DMS 273 treated with DMSO at 0.1 percent for 48 hours (cell line): ENCODE measurements at regions not wholly inside any gene's neighbourhood (a gene's known extent, or its start where the extent isn't known, plus 50 kb on each side); places are given as distances from the start of the nearest gene placed in this dataset.
"Not testable (repeated sequence)": the region's sequence is repeated elsewhere in the genome, so short reads cannot be mapped to it uniquely, and the experiment has no call there.

Experiments used
- DNase-seq: peaks from one replicate; lab custom pipeline; 2025; lab: John Stamatoyannopoulos, UW

DNA sequence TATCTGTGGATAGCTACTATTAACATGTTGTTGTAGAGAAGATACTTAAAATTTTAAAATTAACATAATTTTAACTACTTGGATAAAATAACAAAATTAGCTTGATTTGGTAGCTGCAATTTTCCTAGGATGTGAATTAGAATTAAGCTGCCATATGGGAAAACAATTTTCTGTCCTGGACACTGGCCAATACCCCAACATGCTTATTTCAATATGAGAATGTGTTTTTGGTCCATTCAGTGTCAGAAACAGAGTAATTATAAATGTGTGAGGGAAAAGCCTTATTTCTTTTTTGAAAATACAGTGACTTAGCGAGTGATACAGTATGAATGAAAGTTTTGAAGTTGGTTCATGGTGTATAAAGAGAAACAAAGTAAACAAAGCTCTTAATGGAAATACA lies 948.3 kb upstream of the GYPC start:
- DNase-seq: no peak

DNA sequence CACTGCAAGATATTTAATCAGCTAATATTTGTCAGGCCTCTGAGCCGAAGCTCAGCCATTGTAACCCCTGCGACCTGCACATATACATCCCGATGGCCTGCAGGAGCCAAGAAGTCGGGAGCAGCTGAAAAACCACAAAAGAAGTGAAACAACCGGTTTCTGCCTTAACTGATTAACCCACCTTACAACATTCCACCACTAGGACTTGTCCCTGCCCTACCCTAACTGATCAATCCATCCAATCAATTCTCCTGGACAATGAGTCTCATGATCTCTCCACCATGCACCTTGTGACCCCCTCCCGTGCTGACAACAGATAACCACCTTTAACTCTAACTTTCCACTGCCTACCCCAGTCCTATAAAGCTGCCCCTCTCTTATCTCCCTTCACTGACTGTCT lies 945.4 kb upstream of the GYPC start:
- DNase-seq: no peak

DNA sequence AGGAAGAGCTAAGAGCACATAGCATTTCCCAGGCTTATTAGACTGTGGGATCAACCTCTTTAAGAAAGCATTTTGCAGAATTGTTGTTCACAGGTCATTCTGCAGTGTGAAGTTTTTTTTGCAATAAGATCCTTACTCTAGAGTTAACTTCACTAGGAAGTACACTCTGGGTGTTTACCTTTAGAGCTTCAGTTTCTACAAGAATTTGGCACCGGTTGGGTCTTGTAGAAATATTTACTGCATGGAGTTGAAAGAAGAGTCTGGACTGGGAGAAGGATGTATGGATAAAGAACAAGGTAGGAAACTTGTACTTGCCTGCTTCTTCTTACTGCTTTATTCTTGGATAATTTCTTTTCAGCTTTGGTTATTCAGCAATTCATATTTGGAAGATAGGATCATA lies 944.9 kb upstream of the GYPC start:
- no peak for DNase-seq

DNA sequence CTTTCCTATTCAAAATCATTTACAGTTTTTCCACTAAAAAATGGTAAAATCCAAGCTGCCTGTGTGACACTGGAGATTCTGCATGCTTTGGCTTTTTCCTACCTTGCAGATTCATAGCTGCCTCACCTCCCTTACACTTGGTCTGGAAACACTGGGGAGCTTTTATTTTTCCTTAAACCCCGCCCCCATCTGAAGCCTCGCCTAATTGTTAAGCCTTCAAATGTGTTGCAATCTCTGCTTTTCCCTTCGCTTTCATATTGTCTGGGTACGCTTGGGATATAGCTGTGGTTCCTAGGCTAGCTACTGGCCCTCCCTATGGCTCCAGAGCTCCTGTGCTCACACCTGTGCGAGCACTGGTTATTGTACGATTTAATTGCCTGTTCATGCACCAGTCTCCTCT lies 942.4 kb upstream of the GYPC start:
- no peak for DNase-seq

DNA sequence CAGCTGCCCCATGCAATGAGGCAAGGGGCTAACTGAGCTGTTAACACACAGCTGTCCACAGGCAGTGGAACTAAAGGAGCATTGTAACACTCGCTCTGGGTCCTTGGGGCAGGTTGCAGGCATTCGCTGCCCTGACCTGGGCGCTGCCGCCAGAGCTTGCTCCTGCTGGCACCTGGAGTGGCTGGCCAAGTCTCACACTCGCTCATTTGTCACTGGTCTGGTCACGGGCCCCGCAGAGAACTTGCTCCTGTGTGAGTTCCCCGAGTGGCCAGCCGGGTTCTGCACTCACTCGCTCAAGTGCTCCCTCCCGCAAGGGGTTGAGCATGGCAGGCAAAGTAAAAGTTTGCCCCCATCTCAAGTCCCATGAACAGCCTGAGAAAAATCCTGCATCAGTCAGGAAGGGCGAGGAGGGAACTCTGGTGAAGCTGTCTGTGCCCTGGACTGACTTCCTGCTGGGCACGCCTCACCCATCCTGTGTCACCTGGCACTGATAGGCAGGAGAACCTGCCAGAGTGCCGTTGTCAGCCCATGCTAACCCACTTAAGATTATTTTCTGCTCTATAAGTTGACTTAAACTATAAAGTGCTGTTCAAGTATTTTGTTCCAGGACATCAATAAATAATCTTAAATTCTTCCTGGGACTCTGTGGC lies 934.8 kb upstream of the GYPC start:
- DNase-seq: no peak

DNA sequence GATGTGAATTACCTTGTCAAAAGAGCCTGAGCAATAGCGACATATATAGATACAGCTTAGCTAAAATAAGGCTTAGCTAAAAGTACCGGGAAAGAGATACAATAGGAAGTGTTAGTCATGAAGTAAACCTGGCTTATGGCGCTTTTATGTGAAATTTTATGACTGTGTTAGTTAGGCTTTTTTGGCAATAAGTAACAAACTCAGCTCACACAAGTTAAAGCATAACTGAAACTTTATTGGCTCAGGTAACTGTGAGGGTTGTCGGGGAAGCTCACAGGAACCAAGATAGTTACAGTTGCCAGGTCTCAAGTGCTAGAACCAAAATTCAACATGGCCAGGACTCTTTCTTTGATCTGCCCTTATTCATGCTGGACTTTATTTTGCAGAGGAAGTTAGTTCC lies 925.0 kb upstream of the GYPC start:
- DNase-seq: no peak

DNA sequence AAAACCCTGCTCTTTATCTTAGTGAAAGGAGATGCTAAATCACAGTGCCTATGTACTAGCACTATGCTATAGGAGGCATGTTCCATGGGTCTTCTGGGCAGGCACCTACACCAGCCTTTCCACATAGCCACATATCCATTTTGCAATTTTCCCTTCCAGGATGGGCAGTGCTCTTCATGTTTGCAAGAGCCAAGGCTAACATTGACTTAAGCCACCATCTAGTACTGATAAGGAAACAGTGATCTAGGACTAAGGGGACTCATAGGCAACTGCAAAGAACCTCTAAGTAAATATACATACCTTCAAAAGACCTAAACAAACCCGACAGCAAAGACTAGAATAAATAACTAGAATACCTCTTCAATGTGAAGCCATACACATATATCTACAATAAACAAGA lies 919.7 kb upstream of the GYPC start:
- no peak for DNase-seq

DNA sequence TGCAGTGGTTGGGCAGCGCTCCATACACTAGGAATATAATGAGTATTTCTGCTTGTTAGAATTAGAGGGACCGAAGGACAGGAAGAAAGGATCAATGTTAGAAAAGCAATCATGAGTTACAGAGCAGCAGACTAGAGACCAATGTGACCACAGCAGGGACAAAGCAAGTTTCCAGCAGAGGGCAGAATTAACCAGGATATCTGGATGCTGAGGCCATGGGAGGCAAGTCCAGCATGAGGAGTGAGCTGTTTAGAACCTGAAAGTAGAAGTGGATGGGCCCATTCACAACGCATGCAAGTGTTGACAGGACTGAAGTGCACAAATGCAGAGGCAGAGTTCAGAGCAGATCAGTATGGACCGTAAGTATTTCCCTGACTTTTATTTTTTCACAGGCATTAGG lies 910.4 kb upstream of the GYPC start:
- DNase-seq: no peak

DNA sequence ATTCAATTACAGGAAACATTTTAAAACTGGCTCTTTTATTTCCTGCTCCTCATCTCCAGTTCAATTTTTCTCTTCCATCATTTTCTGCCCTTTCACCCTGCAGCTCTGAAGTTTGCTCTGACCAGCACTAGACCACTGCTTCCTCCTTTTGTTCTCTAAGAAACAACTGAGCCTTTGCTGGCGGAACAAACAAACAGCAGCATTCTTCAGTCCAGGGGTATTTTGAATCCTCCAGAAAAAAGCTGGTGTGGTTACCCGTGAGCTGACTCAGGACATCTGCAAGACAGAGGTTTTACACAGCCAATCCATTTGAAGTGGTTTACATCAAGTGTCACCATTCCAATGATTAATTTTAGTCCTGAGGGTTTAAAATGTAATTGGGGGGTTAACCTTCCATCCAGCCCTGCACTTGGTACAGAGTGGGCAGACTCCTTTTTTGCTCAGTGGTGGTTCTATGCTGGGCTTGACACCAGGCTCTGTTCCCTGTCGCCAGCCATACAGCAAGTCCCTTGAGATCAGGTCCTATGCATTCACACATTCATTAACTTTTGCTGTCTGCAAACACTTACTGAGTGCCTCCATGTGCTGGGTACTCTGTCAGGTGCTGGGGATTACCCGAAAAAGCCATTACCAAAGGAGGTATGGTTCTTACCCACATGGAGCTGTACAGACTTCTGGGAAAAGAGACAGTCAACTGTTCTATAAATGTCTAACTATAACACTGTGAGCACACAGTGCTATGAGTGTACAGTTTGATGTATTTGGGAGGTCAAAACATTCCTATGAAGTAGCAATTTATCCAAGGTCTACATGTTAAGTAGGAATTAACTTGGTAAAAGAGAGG lies 909.4 kb upstream of the GYPC start:
- no peak for DNase-seq

DNA sequence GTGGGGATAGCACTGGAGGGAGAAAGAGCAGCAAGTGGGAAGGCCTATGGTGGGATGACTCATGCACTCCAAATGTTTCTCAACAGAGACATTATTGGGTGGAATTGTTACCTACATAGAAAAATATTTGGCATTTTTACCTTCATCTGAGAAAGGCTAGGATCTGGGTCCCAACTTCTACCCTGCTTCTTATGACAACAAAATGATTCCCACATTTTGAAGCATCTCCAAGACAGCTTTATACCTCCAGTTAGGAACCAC lies 908.9 kb upstream of the GYPC start:
- DNase-seq: no peak

DNA sequence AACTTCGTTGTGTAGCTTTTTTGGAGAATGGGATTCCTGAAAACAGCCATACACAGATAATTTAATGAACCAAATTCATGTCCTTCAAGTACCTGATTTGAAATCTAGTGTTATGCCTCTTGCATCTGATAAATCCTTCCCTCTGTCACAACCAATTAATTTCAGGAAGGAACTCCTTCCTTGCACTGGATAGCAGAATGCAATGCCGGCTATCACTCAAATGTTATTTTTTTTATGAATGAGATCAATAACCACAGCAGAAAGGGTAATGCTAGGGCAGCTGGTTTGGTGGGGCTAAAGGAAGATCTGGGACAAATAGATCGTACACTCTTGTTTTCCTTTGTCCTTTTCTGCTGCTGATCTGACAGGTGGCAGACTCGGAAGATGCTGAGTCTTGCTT lies 899.5 kb upstream of the GYPC start:
- DNase-seq: no peak

DNA sequence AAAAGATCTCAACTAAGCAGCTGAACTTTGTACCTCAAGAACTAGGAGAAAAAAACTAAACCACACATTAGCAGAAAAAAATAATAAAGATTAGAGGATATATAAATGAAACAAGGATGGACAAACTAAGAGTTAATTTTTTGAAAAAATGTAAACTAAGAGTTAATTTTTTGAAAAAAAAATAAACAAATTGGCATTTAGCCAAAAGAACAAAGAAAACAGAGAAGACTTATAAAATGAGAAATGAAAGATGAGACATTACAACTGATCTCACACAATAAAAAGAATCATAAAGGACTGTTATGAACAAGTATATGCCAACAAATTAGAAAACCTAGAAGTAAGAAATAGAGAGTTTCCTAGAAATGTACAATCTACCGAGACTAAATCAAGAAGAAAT lies 859.2 kb upstream of the GYPC start:
- no peak for DNase-seq

DNA sequence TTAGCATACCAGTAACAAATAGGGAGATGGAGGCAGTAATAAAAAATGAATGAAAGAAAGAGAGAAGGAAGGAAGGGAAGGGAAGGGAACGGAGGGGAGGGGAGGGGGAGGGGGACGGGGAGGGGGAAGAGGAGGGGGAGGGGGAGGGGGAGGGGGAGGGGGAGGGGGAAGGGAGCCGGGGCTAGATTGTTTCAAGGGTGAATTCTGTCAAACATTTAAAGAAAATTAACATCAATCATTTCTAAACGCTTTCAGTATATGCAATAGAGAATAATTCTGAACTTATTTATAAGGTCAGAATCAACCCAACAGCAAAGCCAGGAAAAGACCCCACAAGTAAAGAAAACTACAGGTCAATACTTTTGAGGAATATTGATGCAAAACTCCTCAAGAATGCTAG lies 858.8 kb upstream of the GYPC start:
- no peak for DNase-seq

DNA sequence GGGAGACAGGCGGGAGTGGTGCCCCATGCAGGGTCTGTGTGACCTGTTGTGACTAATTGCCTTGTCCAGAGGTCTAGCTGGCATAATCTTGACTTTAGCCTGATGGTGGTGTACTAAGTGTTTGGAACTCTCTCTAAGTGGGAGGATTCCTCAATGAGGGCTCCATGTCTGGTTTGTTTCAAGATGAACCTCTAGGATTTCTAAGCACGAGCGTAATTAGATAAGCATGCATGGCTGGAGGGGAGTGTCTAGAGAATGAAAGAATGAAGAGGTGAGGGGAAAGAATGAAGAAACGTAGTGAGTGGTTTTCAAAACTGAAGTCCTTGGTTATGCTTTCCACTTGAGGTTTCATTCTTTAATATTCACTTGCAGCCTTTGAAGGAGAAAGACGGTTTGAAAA lies 833.2 kb upstream of the GYPC start:
- no peak for DNase-seq

DNA sequence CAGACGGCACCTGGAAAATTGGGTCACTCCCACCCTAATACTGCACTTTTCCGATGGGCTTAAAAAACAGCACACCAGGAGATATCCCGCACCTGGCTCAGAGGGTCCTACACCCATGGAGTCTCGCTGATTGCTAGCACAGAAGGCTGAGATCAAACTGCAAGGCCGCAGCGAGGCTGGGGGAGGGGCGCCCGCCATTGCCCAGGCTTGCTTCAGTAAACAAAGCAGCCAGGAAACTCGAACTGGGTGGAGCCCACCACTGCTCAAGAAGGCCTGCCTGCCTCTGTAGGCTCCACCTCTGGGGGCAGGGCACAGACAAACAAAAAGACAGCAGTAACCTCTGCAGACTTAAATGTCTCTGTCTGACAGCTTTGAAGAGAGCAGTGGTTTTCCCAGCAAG lies 830.2 kb upstream of the GYPC start:
- not testable (repeated sequence) for DNase-seq

DNA sequence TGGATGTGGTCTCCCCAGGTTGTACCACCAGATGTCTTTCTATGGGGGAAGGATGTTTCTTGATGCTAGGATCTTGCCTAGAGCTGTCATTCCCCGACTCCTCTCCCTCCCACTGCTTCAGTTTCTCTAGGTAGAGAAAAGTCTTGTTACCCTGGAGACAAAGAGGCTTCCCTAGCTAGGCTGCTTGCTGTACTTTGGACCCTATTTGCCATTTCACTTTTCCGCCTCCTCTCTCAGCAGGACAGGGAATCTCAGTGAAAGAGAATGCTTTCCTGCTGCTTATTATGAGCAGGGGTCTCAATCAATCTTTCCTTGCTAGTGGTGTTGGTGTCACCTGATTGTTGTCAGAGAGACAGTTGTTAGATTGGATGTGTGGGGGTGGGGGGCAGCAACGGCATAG lies 818.8 kb upstream of the GYPC start:
- DNase-seq: no peak

DNA sequence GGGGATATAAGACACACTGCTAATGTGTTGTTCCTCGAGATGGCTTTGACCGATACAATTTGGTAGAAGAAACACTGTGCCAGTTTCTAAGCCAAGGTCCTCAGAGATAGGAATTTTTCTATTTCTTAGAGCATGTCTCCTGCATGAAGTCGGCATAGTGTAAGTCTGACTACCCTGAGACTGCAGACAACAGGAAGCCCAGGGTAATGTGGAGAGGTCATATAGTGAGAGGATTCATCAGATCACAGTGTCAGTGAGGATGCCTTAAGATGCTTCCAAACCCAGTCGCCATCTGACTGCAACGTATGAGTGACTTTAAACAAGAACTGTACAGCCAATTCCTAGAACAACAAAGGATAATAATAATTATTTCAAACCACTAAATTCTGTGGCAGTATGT lies 818.3 kb upstream of the GYPC start:
- DNase-seq: no peak

DNA sequence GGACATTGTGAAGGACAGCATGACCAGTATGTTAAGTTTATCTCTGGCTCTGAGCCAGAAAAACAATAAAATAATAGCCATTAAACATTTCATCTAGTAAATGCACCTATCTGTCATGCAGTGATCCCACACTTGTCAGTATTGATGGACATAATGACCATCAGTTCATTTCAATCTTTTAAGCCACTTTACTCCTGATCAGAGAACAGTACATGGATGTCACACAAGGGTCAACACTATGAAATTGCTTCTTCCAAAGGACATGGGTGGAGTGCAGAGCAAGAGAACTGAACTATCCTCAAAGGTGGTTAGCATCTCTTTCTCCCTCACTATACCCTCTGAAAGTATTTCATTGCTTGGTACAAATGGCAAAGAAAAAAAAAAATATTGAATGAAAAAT lies 816.0 kb upstream of the GYPC start:
- DNase-seq: no peak

DNA sequence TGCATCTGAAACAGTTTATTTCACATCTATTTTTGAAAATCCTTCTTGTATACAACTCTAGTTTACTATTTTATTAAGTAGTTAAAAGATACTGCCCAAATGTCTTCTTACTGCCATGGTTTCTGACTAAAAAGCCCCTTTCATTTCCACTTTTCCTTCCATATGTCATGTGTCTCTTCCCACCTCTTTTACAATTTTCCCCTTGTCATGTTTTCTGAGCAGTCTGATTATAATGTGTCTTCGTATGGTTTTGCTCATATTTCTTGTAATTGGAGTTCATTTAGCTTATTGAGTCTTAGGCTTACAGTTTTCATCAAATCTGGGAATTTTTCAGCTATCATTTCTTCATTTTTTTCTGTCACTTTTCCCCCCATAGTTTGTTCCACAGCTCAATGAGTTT lies 813.9 kb upstream of the GYPC start:
- no peak for DNase-seq

DNA sequence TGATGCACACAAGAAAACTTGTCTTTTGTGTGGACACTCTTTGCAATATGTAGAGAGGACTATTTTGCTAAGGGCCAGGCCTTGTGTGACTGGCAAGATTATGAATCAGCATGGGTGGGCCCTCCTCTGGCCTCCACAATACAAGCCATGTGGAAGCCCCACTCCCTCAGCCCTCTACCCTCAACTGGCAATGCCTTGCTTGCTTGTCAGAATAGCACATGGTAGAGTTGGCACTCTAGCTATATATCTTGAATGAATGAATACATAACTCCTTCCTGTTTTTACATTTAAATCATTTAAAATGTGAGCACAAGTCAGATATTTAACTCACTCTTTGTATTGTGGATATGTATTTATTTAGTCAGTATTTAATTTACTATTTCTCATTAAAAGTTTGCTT lies 805.4 kb upstream of the GYPC start:
- DNase-seq: no peak

DNA sequence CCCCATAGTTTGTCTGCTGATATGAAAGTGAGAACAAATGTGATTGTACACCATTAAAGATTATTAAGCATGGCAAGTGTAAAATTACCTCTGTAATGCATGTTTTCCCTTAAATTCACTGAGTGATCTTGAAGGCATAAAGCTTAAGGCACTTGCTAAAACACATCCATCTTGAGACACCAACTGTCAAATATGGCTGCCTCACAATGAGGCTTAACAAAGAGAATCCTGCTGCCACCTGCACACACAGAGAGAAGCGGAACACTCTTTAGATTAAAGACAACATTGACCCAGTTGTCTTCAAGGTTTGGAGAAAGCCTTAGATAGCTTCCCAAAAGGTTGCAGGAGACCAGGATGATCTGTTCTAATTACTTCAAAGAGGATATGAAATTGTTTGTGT lies 803.6 kb upstream of the GYPC start:
- no peak for DNase-seq

DNA sequence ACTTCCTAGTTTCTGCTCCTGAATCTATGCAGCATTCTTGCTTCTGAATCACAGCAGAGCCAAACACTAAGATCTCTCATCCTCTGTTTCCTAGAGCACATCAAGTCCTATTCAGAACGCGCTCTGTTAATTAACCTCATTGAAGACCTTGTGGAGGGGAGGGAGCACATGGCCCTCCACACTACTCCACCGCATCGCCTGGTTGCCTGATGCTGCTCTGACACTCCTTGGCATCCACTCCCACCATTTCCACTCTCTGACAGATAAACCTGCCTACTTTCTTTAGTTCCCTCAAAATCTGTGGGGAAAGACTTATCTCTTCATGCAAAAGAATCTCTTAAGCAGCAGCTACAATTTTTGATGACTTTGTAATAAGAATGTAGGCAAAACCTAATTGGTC lies 802.3 kb upstream of the GYPC start:
- DNase-seq: no peak

DNA sequence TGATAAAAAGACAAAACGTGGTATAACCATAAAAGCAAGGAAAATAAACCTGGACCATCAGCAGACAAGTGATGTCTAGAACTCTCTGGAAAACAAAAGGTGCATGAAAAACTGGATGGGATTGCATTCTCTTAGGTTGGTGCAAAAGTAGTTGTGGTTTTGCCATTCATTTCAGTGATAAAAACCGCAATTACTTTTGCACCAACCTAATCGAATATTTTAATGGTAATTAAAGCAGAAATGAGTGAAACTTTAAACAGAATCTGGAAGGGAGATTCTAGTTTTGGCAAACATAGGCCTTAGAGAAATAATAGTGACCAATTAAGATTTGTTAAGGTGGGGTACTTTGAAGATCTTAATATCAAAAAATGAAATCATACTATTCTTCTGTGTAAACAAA lies 800.8 kb upstream of the GYPC start:
- no peak for DNase-seq
